ENCODE measurements at regions not wholly inside any gene's neighbourhood (a gene's known extent, or its start where the extent isn't known, plus 50 kb on each side); places are given as distances from the start of the nearest gene placed in this dataset.

GRCh38 chr5:155070781-155071180, 57.2 kb downstream of the KIF4B start:
- TF ChIP-seq, protein P1, sequence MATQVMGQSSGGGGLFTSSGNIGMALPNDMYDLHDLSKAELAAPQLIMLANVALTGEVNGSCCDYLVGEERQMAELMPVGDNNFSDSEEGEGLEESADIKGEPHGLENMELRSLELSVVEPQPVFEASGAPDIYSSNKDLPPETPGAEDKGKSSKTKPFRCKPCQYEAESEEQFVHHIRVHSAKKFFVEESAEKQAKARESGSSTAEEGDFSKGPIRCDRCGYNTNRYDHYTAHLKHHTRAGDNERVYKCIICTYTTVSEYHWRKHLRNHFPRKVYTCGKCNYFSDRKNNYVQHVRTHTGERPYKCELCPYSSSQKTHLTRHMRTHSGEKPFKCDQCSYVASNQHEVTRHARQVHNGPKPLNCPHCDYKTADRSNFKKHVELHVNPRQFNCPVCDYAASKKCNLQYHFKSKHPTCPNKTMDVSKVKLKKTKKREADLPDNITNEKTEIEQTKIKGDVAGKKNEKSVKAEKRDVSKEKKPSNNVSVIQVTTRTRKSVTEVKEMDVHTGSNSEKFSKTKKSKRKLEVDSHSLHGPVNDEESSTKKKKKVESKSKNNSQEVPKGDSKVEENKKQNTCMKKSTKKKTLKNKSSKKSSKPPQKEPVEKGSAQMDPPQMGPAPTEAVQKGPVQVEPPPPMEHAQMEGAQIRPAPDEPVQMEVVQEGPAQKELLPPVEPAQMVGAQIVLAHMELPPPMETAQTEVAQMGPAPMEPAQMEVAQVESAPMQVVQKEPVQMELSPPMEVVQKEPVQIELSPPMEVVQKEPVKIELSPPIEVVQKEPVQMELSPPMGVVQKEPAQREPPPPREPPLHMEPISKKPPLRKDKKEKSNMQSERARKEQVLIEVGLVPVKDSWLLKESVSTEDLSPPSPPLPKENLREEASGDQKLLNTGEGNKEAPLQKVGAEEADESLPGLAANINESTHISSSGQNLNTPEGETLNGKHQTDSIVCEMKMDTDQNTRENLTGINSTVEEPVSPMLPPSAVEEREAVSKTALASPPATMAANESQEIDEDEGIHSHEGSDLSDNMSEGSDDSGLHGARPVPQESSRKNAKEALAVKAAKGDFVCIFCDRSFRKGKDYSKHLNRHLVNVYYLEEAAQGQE (IDR thresholded peaks at IDR 0.05; ENCODE audit: insufficient read depth in 1 of 2, low read depth in 2 of 2, low read length in 2 of 2): no peak
- no peak for TF ChIP-seq POLR2AphosphoS5 (IDR thresholded peaks at IDR 0.05; ENCODE audit: low read depth, low read length)
